NCI-H187 treated with DMSO at 0.1 percent for 48 hours (cell line): ENCODE measurements at regions not wholly inside any gene's neighbourhood (a gene's known extent, or its start where the extent isn't known, plus 50 kb on each side); places are given as distances from the start of the nearest gene placed in this dataset.

ENCODE experiments used
- DNase-seq: peaks from one replicate; lab custom pipeline; 2025; lab: John Stamatoyannopoulos, UW

DNA sequence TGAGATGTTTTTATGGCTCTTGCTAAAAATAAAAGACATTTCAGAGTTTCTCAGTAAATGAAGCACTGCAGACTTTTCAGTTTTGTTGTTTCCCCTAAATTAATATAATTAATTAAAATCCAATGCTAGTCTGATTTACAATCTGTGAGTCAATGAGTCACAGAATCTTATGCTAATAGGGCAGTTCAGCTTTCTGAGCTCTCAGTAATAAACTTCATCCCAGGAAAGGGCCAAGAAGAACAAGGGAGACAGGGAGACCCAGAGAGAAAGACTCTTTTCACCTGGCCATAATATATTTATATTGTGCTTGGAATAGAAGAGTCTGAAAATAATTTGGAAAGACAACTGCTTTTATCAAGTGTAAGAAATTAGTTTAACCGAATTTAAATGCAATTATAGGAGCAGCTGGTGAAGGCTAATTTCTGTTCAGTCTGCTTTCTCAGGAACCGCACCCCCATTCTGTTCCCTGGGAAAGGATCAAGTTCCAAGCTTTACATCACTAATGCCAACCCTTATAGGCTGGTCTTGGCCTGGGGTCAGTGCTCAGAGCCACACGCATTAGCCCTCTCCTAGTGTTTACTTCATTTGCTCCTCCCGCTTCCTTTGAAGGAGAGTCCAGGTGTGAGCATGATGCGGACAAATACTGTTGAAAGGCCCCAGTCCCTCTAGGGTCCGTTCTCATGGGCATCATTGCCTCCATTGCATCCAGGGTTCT lies 145.6 kb downstream of the ZBTB18 start:
- DNase-seq, result no peak

DNA sequence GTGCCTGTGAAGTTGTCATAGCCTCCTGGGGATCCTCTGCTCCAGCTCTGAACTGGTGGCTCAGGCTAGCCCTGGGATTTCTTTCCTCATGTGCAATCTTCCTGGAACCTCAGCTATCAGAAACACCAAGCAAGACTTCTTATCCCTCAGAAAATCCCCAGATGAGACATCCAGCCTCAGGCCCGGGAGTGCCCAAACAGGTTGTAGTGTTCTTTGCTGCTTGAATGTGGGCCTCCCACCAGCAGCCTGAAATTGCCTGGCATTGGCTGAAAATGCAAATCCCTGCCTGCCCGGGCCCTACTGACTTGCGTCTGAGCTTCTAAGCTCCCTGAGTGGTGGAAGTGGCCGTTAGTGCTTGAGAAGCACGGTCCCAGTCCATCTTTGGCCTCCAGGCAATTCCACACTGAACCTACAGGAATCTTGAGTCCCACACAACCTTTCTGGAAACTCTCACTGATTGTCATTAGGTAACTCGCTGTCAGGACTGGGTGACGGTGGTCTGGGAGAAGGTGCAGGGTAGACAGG lies 146.8 kb downstream of the ZBTB18 start:
- DNase-seq, result no peak

- DNase-seq, result no peak
Measured at GRCh38 chr1:244199902-244200301, 148.8 kb downstream of the ZBTB18 start.

DNA sequence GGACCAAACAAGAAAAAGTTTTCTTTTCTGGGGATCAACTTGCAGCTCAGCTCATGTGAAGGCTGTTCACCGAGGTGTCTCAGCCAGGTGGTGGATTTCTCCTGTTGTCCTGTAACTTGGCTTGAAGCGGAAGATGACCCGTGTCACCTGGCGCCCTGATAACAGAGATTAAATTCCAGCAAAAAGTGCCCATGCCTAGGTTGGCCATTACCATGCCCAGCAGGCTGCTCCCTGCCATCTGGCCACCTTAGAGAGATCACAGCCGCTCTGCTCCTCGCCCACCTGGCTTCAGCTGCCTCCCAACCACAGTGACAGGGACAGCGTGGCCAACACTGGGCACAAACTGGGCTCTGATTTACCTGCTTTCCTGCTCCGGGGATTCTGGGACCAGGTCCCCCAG lies 149.5 kb downstream of the ZBTB18 start:
- no peak for DNase-seq

GRCh38 chr1:244201750-244202149 lies 150.7 kb downstream of the ZBTB18 start:
- no peak for DNase-seq

DNA sequence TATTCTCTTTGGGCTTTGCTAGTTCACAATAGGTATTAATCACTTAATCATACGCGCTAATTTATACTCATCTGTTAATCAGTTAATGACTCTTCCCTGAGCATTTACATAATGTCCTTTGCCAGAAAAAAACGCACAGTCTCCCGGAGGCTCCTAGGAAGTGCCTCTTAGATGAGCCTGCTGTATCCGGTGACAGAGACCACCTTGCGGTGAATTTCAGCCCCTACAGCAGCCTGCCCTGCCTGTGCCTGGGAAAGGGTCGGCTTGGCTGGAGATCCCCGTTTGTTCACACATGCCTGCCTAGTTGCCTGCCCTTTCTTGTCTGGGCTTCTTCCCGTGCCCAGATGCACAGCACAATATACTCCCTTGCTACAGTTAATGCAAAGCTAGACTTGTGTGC lies 152.9 kb downstream of the ZBTB18 start:
- no peak for DNase-seq

DNA sequence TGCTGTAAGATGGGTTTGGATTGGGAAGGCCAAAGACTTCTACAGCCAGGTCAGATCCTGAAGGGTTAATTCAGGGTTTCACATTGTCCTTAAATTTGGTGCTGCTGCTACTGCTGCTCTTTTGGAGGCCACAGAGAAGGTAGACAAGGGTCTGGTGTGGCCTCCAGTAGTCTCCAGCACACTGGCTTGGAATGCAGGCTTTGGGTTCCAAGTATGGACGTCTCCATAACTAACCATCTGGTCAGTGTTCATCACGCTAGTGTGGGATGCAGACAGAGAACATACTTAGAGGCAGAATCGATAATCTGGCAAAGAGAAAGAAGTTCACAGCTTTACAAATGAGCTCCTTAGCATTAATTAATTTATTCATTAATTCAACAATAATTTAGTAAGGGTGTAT lies 154.1 kb downstream of the ZBTB18 start:
- DNase-seq, result no peak

GRCh38 chr1:244205906-244206305 lies 154.8 kb downstream of the ZBTB18 start:
- no peak for DNase-seq

DNA sequence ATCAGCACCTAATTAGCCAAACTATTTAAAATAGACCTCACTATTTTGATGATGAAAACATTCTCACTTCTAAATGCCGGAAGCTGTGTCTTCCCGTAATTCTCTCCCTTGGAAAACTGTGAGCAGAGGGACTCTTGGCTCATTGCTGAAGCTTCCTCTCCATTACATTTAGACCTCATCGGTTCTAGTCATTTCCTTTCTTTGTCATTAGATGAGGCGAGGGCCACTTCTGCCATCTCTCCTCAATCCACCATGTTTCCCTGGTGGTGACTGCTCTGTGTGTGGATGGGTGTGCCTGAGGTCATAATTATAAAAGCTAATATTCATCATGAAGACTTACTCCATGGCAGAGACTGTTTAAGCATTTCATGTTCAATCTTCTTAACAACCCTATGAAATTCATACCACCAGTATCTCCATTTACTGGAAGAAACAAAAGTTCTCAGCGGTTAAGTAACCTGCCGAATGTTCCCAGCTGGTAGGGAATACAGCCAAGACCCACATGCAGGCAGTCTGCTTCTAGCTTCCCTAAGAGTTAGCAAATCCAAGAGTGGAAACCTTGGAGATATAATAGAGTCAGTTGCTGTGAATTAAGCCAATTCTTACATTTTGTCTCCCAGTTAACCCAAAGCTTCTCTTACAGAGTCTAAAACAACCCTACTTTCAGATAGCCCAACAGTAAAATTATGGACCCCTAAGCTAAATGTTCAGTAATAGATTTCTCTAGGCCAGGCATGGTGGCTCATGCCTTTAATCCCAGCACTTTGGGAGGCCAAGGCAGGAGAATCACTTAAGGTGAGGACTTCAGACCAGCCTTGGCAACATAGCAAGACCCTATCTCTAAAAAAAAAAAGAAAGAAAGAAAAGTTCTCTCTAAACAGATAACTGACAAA lies 156.2 kb downstream of the ZBTB18 start:
- DNase-seq, result no peak

GRCh38 chr1:244207935-244208244 lies 156.8 kb downstream of the ZBTB18 start:
- no peak for DNase-seq

DNA sequence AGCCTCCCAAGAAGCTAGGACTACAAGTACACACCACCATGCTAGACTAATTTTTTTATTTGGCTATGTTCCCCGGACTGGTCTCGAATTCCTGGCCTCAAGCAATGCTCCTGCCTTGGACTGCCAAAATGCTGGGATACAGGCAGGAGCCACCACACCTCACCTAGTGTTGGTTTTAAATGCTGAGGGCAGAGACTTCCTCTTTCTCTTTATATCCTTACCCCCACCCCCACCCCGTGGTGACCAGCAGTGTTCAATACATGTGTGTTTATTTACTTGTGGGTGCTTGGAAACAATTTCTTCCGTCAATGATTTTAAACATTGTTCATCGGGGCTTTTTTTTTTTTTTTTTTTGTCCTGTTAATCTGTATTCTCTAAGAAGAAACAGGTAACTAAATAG lies 158.9 kb downstream of the ZBTB18 start:
- DNase-seq, result no peak

- no peak for DNase-seq
Measured at GRCh38 chr1:244210884-244211558, 159.9 kb downstream of the ZBTB18 start.

DNA sequence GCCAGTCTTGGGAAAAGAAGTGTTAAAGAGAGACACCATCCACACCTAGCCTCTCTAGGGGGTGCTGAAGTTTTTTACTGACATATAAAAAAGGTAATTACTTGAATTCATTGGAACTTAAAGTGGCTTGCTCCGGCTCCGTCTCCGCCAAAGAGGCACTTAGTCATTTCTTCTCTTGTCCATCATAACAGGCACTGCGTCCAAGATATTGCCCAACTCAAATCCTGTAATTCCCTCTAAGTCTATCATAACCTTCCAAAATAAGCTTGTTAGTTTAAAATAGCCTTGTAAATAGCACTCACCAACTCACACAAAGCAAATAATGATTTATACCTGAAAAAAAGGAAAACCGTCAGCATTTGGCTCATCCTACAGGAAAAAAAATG lies 160.5 kb downstream of the ZBTB18 start:
- DNase-seq, result no peak

GRCh38 chr1:244212219-244212618 lies 161.1 kb downstream of the ZBTB18 start:
- DNase-seq, result no peak

DNA sequence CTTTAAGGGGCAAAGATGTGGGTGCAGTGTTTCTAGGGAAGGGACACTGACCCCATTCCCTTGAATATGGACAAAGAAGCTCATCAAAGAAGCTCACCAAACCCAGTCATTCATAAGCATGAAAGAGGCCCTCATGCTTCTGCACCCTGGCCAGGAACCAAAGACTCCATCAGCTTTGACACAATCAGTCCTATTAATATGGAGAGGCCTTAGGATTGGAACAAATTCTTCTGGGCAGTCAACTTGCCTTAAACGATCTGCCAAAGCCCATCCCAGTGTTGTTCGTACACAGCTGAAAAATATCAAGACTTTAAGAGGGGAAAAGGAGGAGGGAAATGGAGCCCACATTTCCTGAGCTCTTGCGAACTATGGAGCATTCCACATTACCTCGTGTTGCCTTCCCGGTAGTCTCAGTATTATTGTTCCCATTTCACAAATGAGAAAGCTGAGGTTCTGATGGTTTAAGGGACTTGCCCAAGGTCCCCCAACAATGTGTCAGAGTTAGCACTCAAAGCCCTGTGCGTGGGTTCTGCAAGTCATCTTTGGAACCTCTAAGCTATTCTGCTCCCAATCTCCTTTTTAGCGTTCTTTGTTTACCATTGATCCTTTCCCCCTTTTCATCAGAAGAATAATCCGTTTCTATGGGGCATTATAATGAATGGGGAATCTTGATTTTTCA lies 161.9 kb downstream of the ZBTB18 start:
- DNase-seq, result no peak

DNA sequence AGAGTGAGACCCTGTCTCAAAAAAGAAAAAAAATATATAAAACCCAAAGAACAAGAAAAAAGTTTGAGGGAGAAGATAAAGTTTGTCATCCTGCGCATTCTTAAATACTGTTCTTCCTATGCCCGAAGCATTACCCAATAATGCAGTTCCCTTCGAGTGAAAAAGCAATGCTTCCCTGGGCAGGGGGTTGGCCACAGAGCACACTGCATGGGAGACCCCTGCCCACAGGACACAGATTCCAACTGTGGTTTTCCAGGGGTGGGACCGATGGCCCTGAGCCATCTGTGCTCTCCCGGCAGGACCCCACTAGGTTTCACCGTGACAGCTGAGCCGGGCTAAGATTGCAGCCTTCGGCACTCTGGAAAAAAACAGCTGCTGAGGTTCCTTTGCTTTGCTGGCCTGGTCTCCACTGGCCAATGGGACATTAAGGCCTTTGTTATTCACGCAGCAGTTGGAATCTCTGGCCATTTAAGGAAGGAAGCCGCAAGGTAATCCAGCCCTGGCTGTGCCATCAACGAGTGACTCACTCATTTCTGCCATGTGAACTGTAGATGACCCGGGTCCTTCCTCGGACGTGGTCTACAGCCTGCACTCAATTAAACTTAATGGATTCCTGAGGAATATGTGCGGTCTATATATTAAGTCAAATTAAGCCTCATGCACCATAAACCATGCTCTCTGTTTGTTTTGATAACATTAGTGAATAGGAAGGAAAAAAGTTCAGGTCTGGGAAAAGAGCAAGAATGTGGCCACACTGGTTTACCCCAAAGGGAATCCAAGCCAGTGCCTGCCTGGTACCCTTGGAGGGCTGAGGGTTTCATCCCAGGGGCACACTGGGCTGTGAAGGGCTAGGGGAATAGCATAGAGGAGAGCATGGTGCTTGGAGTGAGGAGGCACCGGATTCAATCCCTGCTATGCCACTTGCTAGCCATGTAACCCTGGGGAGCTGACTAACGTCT lies 163.2 kb downstream of the ZBTB18 start:
- no peak for DNase-seq

DNA sequence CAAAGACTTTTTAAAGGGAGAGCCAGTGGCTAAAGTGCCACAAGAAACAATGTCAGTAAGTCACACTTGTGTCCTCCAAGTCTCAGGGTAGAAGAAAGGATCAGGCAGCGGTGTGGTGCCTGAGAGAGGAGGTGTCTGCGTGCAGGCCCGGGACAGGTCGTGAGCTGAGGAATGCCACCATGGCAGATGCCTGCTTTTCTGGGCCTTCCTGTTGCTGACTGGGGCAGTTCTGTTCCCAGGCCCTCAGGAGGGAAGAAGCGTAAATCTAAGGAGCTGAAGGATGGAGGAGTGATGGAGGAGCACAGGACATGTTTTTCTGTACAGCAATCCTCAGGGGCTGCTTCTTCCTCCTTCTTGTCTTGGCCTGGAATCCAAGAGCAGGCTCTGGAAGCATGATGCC lies 165.8 kb downstream of the ZBTB18 start:
- no peak for DNase-seq

DNA sequence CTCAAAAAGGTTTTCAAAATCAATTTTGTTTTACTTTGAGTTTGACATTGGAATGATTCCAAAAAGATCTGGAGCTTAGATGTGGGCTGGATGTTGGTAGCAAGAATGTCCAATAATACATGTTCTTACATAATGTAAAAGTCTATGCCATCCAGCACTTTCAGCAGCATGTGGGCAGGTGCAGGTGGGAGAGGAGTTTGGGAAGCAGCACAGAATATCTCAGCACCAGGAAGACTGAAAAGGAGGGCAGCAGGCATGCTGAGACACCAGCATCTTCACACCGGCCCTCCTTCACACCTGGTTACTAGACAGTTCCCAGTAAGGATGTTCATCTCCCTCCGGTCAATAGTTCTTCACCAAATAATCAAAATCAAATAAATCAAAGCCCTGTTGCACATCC lies 166.6 kb downstream of the ZBTB18 start:
- DNase-seq, result no peak

DNA sequence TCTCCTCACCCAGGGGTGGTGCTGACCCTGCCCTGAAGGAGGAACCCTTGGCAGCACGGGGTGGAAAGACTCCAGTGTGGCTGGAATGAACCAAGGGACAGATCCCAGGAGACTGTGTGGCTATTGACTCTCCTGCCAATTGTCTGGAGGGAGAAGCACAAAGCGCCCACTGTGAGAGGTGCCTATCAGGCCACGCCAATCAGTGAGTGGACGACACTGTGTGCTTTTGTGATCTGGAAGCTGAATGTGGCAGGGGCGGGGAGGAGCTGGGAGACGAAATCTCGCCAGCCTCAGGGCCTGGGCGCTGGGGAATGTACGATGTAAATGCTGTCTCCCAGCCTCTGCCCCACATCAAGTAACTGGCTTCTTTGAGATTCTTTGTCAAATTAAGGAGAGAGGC lies 167.1 kb downstream of the ZBTB18 start:
- no peak for DNase-seq

- no peak for DNase-seq
Measured at GRCh38 chr1:244219149-244219548, 168.1 kb downstream of the ZBTB18 start.

GRCh38 chr1:244219802-244220201 lies 168.7 kb downstream of the ZBTB18 start:
- DNase-seq, result no peak
